M059J (cell line): ENCODE measurements at regions not wholly inside any gene's neighbourhood (a gene's known extent, or its start where the extent isn't known, plus 50 kb on each side); places are given as distances from the start of the nearest gene placed in this dataset.

Experiments
- DNase-seq: peaks from one replicate; pipeline ENCODE4 v3.0.0-alpha.2; 2012; ENCODE audit warnings: low read depth

DNA sequence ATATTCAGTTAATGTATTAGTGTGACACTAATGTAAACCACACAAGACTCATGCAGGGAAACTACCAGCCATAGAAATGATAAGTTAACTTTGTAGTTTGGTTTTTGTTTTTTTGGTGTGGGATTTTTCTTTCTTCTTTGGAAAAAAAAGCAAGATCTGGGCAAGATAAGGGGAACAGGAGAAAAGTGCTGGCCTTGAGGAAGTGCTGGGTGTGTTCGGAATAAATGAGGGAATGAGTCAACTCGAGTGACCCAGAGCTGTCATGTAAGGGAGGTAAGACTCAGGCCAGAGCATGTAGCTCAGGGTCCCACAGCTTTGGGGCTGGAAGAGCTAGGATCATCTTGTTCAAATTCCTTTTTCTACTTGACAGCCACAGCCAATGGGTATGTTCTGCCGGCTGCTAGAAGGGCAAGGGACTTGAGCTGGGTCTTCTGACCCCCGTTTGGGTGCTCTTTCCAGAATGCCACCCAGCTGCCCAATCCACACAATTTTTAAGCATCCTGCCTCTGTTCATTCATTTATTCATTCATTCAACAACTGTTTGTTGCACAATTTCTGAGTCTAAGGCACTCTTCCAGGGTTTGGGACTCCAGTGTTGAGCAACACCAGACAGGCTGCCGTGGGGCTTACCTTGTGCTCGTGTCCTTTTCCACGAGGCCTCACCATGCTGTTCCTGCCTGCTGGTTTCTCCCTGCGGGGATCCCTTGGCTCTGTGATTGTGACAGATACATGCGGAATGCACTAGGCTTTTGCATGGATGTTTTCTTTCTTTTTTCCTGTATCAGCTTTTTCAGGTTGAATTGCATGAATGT, 54.5 kb downstream of the CLDN34 start:
- DNase-seq = peak; percentile 80

DNA sequence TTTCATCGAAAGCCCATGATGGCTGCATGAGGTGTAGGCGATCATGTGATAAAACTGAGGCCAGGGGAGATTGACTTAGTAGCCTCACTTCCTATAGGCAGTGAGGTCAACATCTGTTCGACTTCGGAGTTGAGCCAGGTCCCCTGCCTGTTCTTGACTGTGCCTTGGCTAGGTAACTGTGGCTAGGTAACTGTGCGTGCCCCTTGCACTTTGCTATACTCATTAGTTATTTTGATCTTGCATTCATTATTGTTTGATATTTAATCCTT, 55.0 kb downstream of the CLDN34 start:
- DNase-seq = no peak

DNA sequence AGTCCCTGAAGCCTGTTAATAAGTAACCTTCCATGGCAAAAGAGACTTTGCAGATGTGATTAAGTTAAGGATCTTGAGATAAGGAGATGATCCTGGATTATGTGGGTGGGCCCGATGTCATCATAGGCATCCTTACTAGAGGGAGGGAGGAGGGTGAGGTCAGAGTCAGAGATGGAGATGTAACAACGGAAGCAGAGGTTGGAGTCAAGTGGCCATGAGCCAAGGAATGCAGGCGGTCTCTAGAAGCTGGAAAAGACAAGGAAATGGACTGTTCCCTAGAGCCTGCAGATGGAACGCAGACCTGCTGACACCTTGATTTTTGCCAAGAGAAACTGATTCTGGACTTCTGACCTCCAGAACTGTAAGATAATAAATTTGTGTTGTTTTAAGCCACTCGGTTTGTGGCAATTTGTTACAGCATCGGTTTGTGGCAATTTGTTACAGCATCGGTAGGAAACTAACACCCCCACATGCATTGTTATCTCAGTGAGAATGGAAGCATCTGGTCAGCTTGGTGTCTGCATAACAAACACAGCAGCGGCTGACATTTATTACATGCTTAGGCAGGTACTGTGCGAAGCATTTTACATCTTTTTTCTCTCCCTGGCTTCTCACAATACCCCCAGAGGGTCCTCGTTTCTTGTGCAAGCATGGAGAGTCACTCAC, 55.6 kb downstream of the CLDN34 start:
- no peak for DNase-seq

GRCh38 chrX:10023821-10024220, 56.7 kb downstream of the CLDN34 start:
- no peak for DNase-seq

DNA sequence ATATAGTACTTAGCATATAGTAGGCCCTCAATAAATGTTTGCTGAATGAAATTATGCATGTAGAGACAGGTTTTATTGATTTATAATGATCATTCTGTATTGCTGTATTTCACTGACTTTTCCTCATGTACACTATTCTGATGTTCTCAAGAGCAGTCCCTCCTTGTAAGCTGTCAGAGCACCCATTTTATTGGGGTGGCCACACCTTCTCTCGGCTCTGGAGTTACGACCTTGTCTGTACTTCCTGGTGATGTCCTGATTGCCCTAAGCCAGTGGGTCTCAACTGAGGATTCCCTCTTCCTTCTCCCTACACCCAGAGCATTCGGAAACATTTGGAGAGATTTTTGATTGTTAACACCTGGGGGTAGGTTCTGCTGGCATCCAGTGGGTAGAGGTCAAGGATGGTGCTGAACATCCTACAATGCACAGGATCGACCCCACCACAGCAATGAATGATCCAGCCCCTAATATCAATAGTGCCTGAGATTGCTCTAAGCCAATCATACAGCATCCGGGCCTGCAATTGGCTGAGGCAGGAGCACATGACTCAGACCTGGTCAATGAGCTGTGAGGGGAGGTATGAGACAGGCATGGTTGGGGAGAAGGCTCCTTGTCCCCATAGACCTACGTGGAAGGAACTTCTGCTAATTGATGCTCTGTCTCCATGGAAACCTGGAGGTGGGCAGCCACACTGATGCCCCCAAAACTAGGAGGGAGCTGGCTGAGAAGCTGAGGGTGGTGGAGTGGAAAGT, 58.8 kb downstream of the CLDN34 start:
- no peak for DNase-seq

GRCh38 chrX:10028283-10029104, 61.3 kb downstream of the CLDN34 start:
- no peak for DNase-seq

DNA sequence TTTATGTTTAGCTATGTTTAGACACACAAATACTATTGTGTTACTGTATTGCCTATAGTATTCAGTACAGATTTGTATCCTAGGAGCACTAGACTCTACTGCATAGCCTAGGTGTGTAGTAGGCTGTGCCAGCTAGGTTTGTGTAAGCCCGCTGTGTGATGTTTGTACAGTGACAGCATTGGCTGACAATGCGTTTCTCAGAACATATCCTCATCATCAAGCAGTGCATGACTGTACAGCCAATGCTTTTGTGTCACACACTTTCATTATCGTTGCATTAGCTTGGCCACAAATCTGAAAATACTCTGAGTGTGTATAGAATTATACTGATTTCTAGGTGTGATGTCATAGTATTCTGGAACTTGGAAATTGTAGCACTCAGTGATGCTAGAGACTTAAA, 63.4 kb downstream of the CLDN34 start:
- DNase-seq = no peak

DNA sequence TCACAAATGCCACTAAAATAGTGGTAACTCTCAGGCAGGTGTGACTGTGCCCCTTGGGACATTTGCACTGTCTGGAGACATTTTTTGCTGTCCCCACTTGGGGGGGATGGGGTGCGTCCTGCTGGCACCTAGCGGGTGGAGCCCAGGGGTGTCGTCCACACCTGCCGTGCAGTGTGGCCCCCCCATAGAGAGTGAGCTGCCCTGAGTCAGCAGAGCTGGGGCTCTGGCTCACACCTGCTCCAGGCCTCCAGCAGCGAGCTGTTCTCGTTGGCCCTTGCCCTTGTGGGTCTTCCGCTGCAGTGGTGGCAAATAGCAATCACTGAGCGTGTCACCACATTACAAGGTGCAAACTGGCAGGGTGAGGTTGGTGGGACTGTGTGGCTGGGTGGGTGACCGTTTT, 64.6 kb downstream of the CLDN34 start:
- DNase-seq = no peak

GRCh38 chrX:10032147-10032546, 65.0 kb downstream of the CLDN34 start:
- DNase-seq = no peak

GRCh38 chrX:10033375-10034007, 66.3 kb downstream of the CLDN34 start:
- DNase-seq = peak; percentile 16

DNA sequence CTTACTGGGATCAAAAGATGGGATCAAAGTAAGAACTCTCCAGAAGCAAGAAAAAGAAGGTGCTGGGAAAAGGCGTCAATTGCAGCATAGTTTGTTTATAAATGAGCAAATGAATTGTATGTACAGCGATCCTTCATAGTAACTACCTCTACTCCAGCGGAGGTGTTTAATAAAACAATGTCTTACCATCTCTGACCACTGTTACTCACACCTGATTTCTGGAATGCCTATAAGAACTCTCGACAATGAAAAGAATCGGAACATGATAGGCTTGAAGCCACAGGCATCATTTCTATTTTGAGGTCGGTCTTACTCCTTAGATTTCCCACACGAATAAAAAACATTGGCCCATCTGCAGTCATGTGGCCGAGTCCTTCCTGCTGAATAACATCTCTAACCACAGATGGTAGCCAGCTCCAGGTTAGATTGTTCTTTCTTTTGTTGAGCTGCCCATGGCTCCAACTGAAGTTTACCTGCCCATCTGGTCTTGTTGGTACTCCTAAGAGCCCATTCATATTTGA, 67.6 kb downstream of the CLDN34 start:
- no peak for DNase-seq

GRCh38 chrX:10038585-10038984, 71.4 kb downstream of the CLDN34 start:
- no peak for DNase-seq

DNA sequence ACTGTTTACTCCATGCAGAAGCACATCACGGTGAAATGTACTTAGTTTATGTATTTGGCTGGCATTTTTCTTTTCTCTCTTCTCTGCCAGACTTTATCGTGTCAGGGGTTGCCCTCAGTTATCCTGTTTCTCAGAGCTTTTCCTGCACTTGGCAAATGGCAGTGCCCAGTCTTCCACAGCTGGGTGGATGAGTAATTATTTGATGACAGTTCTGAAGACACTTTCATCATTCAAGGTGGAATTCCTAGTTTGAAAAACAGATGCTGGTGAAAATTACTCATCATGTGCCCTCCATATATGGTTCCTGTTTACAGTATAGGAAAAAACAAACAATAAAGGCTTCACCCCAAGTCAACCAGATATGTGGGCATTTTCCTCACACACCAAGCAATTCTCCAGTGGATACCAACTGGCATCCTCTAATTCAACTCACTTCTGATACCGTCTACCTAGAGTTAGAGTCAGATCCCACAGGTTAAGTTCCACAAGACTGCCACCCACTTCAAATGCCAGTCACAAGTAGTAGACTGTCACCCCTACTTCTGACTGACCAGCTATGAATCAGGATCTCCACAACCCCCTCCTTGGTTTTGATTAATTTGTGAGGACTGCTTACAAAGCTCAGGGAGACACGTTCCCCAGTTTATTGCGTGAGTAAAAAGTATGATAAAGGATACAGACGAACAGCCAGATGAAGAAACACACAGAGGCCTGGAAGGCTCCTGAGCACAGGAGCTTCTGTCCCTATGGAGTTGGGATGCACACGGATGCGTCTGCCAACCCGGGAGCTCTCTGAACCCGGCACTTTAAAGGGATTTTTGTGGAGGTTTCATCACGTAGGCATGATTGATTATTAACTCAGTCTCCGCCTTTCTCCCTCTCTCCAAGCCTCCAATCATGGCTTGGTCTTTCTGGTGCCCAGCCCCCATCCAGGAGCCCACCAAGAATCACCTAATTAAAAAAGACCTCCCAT, 72.9 kb downstream of the CLDN34 start:
- DNase-seq = peak; percentile 53

DNA sequence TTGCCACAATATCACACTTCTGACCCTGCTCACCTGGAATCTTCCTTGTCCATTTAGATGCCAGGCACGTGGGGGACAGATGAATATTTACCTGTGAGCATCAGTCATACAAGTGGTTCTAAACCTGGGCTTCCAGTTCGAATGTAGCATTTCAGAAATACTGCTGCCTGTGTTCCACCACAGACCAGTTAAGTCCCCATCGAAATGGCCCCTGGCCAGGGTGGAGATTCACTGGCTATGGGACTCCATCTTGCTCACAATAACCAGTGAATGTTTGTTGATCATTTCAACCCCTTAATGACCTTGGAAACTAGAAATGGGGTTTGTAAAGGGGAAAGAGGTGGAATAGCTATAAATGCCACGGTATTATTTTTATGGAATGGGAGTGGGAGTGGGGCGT, 73.8 kb downstream of the CLDN34 start:
- no peak for DNase-seq

- peak; percentile 32 for DNase-seq
These were observed 74.2 kb downstream of the CLDN34 start for GRCh38 chrX:10041383-10041782.

DNA sequence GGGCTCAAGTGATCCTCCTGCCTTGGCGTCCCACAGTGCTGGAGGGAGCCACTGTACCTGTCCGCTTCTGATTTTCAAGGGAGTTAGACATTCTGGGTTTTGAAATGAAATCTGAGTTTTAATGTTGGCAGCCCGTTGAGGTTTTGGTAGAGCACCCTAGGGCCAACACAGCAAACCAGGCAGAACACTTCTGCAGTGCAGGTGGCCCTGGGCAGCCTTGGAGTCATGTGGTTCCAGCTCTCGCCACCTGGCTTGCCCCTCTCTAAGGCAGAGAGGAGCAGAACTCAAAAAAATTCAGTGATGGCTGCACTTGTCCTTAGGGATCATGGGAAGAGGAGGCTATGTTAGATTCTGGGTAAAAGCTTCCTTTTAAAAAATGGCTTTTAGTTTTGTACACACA, 74.9 kb downstream of the CLDN34 start:
- no peak for DNase-seq

DNA sequence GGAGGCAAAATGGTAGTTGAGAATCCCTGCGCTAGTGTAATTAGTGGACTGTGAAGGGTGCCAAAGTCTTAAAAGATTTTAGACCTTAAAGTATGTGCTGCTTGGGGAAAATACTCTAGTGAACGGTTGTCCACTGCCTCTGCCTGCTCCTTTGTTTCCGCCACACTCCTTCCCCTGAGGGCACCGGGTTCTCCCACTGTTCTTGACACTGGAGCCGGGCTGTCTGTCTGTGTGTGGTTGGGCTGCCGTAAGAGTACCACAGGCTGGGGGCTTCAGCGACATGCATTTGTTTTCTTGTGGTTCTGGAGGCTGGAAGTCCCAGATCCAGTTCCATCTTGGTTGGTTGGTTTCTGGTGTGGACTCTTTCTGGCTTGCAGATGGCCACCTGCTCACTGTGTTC, 76.2 kb downstream of the CLDN34 start:
- DNase-seq = peak; percentile 23

DNA sequence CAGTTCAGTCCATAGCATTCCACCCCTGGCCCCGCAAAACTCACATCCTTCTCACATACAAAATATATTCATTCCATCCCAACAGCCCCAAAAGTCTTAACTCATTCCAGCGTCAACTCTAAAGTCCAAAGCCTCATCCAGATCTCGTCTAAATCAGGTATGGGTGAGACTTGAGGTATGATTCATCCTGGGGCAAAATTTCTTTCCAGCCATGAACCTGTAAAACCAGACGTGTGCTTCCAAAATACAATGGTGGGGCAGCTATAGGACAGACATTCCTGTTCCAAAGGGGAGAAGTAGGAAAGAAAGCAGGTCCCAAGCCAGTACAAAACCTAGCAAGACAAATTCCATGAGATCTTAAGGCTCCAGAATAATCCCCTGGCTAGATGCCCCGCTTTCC, 76.9 kb downstream of the CLDN34 start:
- DNase-seq = no peak

DNA sequence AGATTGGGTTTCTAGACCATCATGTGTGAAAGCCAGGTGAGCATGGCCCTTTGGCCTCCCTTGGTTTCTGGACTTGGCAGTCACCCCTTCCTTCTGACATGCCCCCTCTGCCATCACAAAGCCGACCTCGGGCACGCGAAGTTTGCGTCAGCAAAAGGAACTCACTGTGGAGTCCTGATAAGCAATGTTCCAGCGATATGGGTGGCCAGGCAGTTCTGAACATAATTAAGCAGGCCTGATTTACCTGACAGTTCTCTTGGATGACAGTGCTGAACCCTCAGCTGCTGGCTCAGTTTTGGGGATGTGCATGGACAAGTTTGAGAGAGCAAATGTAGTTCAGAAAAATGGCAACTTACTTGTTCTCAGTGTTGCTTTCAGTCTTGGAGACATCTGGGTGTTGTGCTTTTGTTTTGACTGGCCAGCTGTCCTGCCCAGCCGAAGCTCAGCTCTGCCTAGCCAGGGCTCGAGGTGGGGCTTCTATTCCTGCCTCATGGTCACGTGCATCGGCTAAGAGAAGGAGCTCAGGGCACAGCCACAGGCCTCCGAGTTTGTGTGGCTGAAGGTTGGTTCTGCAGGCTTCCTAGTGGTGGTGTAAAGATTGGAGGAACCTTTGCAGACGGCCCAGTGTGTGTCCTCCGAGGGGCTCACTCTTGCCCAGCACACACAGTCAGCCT, 78.3 kb downstream of the CLDN34 start:
- no peak for DNase-seq

DNA sequence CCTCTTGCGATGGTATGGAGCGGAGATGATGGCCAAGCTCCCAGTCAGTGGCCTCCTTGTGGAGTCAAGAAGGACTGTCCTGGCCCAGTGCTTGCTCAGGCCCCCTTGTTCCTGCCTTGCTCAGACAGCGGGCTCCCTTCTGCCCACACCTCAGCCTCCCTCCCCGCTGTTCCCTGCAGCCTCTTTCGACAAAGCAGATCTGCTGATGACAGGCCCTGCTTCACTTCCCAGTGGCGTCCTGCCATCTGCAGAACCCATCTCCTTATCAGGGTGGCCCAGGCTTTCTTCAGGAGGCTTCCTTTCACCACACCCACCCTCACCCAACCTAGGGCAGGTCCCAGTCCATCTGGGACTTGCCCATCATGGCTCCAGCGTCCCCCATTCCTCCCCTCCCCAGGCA, 80.0 kb downstream of the CLDN34 start:
- DNase-seq = no peak
